ENCODE measurements at regions not wholly inside any gene's neighbourhood (a gene's known extent, or its start where the extent isn't known, plus 50 kb on each side); places are given as distances from the start of the nearest gene placed in this dataset.
"Not testable (repeated sequence)": the region's sequence is repeated elsewhere in the genome, so short reads cannot be mapped to it uniquely, and the experiment has no call there.

DNA sequence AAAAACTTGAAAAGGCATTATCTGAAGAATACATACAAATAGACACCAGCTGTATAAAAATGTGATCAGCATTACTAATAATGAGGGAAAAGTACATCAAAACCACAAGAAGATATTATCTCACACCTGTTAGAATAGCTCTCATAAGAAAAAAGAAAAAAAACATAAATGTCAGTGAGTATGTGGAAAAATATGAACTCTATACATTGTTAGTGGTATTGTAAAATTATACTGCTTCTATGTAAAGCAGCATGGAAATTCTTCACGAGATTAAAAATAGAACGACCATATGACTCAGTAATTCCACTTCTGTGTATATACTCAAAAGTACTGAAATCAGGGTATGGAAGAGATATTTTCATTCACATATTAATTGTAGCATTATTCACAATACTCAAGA is 1146.4 kb downstream of the SLITRK5 start:
- Histone ChIP-seq H3K36me3 (ENCODE audit: insufficient read depth, low read length) (no peaks in the 10 kb centered on the region), H3K4me1 (ENCODE audit: insufficient read depth, low read length) (no peaks in the 10 kb centered on the region), H3K9ac (ENCODE audit: low read depth, low read length) (no peak overlapping the region), H3K9me3 (ENCODE audit: control insufficient read depth, insufficient read depth, low read length) (no peaks in the 10 kb centered on the region)

DNA sequence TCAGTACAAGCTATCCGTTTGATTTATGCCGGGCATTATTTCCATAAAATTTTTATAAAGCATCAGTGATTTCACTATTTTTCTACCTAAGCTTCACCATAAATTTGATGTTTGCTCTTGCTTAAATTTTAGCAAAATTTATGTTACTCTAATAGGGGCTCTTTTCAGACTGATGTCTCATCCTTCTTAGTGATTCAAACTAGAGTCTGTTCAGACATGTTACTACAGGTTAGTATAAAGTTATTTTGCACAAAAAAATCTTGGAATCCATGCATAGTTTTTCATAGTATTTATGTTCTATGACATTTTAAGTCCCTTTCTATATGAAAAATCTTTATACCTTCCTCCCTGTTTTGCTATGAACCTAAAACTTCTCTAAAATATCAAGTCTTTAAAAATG is 1151.9 kb downstream of the SLITRK5 start:
- H3K9ac ChIP-seq (ENCODE audit: low read depth, low read length), result no peak overlapping the region
- no peaks in the 10 kb centered on the region for H3K9me3 ChIP-seq (ENCODE audit: control insufficient read depth, insufficient read depth, low read length)
- H3K36me3 ChIP-seq (ENCODE audit: insufficient read depth, low read length), result no peaks in the 10 kb centered on the region
- H3K4me1 ChIP-seq (ENCODE audit: insufficient read depth, low read length), result no peaks in the 10 kb centered on the region

- no peak overlapping the region for H3K9ac ChIP-seq (ENCODE audit: low read depth, low read length)
- H3K36me3 ChIP-seq (ENCODE audit: insufficient read depth, low read length), result no peaks in the 10 kb centered on the region
- no peaks in the 10 kb centered on the region for H3K9me3 ChIP-seq (ENCODE audit: control insufficient read depth, insufficient read depth, low read length)
- no peaks in the 10 kb centered on the region for H3K4me1 ChIP-seq (ENCODE audit: insufficient read depth, low read length)
Observed at GRCh38 chr13:88824218-88824617, 1153.0 kb downstream of the SLITRK5 start.

DNA sequence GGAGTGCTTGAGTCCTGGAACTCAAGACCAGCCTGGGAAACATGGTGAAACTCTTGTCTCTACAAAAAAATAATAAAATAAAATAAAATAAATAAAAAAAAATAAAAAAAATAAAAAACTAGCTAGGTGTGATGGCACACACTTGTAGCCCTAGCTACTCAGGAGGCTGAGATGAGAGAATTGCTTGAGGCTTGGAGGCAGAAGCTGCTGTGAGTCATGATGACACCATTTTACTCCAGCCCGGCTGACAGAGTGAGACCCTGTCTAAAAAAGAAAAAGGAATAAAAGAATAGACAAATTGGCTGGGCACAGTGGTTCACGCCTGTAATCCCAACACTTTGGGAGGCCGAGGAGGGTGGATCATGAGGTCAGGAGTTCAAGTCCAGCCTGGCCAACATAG is 1168.9 kb downstream of the SLITRK5 start:
- Histone ChIP-seq H3K9ac (ENCODE audit: low read depth, low read length) (no peak overlapping the region), H3K9me3 (ENCODE audit: control insufficient read depth, insufficient read depth, low read length) (no peaks in the 10 kb centered on the region)

DNA sequence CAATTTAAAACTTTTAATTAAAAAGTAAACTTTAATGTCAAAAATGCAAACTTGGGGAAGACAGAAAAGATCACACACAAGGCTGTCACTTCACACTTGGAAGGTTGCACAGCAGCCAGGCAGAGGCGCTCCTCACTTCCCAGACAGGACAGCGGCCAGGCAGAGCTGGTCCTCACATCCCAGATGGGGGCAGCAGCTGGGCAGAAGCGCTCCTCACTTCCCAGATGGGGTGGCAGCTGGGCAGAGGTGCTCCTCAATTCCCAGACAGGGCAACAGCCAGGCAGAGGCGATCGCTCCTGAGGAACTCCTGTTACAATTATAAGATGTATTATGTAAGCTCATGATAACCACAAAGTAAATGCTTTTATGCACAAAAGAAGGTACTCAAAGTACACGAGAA is 1181.1 kb downstream of the SLITRK5 start:
- not testable (repeated sequence) for H3K4me1 ChIP-seq (ENCODE audit: insufficient read depth, low read length); H3K9me3 ChIP-seq (ENCODE audit: control insufficient read depth, insufficient read depth, low read length); H3K36me3 ChIP-seq (ENCODE audit: insufficient read depth, low read length); H3K9ac ChIP-seq (ENCODE audit: low read depth, low read length)

More for the DNA sequence above, 1168.9 kb downstream of the SLITRK5 start:
- Histone ChIP-seq H3K4me1 (ENCODE audit: insufficient read depth, low read length) (no peaks in the 10 kb centered on the region), H3K36me3 (ENCODE audit: insufficient read depth, low read length) (no peaks in the 10 kb centered on the region)

- Histone ChIP-seq H3K9me3 (ENCODE audit: control insufficient read depth, insufficient read depth, low read length) (no peaks in the 10 kb centered on the region), H3K36me3 (ENCODE audit: insufficient read depth, low read length) (no peaks in the 10 kb centered on the region), H3K9ac (ENCODE audit: low read depth, low read length) (no peak overlapping the region), H3K4me1 (ENCODE audit: insufficient read depth, low read length) (no peaks in the 10 kb centered on the region)
Observed at GRCh38 chr13:88857256-88857655, 1186.1 kb downstream of the SLITRK5 start.

GRCh38 chr13:88862095-88862620 is 1191.0 kb downstream of the SLITRK5 start:
- Histone ChIP-seq H3K9me3 (ENCODE audit: control insufficient read depth, insufficient read depth, low read length) (no peaks in the 10 kb centered on the region), H3K9ac (ENCODE audit: low read depth, low read length) (no peak overlapping the region), H3K36me3 (ENCODE audit: insufficient read depth, low read length) (no peaks in the 10 kb centered on the region), H3K4me1 (ENCODE audit: insufficient read depth, low read length) (no peaks in the 10 kb centered on the region)

- H3K9ac ChIP-seq (ENCODE audit: low read depth, low read length), result no peak overlapping the region
- no peaks in the 10 kb centered on the region for H3K4me1 ChIP-seq (ENCODE audit: insufficient read depth, low read length)
- no peaks in the 10 kb centered on the region for H3K9me3 ChIP-seq (ENCODE audit: control insufficient read depth, insufficient read depth, low read length)
- H3K36me3 ChIP-seq (ENCODE audit: insufficient read depth, low read length), result no peaks in the 10 kb centered on the region
Observed at GRCh38 chr13:88863116-88863515, 1191.9 kb downstream of the SLITRK5 start.

GRCh38 chr13:88866195-88866594 is 1195.0 kb downstream of the SLITRK5 start:
- Histone ChIP-seq H3K4me1 (ENCODE audit: insufficient read depth, low read length) (no peaks in the 10 kb centered on the region), H3K9me3 (ENCODE audit: control insufficient read depth, insufficient read depth, low read length) (no peaks in the 10 kb centered on the region), H3K36me3 (ENCODE audit: insufficient read depth, low read length) (no peaks in the 10 kb centered on the region), H3K9ac (ENCODE audit: low read depth, low read length) (no peak overlapping the region)

GRCh38 chr13:88883741-88884140 is 1212.6 kb downstream of the SLITRK5 start:
- Histone ChIP-seq H3K9ac (ENCODE audit: low read depth, low read length) (no peak overlapping the region), H3K36me3 (ENCODE audit: insufficient read depth, low read length) (no peaks in the 10 kb centered on the region), H3K9me3 (ENCODE audit: control insufficient read depth, insufficient read depth, low read length) (no peaks in the 10 kb centered on the region), H3K4me1 (ENCODE audit: insufficient read depth, low read length) (no peaks in the 10 kb centered on the region)

DNA sequence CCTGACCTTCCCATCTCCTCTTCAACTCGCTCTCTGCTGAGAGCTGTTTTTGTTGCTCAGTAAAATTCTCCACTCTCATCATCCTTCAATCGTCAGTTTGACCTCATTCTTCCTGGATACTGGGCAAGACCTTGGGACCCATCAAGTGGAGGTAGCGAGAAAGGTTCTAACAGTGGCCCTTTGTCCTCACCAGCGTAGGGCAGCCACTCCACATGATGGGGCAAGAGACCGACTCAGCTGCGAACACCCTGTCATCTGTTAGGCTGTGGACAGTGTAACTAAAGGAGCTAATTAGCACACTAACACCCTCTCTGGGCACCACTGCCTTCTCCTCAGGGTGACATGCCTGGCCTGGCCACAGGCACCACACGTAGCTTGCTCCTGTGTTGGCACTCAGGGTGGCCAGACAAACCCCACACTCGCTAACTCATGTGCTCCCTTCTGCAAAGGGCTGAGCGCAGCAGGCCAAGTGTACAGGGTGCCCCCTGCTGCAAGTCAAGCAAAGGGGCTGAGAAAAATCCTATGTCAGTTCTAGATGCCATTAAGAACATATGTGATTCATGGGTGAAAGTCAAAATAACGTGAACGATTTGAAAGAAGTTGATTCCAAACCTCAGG is 1216.0 kb downstream of the SLITRK5 start:
- no peak overlapping the region for H3K9ac ChIP-seq (ENCODE audit: low read depth, low read length)
- H3K36me3 ChIP-seq (ENCODE audit: insufficient read depth, low read length), result no peaks in the 10 kb centered on the region
- H3K9me3 ChIP-seq (ENCODE audit: control insufficient read depth, insufficient read depth, low read length), result no peaks in the 10 kb centered on the region
- no peaks in the 10 kb centered on the region for H3K4me1 ChIP-seq (ENCODE audit: insufficient read depth, low read length)

- Histone ChIP-seq H3K36me3 (ENCODE audit: insufficient read depth, low read length) (no peaks in the 10 kb centered on the region), H3K9me3 (ENCODE audit: control insufficient read depth, insufficient read depth, low read length) (no peaks in the 10 kb centered on the region), H3K4me1 (ENCODE audit: insufficient read depth, low read length) (no peaks in the 10 kb centered on the region), H3K9ac (ENCODE audit: low read depth, low read length) (no peak overlapping the region)
Observed at GRCh38 chr13:88895261-88895941, 1224.2 kb downstream of the SLITRK5 start.

DNA sequence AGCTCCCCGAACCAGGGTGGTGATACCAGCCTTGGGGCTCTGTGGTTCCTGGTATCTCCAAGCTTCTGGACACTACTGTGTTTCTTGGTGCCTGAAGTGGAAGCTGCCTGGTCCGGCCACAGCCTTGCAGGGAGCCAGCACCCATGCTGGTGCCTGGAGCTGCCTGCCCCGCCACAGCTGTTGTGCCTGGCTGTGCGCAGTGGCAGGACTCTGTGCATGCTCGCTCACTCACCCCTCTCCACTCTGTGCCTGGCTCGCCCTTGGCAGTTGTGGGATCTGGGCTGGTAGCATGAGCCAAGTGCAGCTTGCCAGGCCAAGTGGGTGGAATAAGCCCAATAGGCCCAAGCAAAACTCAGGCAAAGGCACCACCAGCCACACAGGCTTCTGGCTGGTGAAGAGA is 1225.3 kb downstream of the SLITRK5 start:
- Histone ChIP-seq H3K9ac (ENCODE audit: low read depth, low read length) (no peak overlapping the region), H3K36me3 (ENCODE audit: insufficient read depth, low read length) (no peaks in the 10 kb centered on the region), H3K9me3 (ENCODE audit: control insufficient read depth, insufficient read depth, low read length) (no peaks in the 10 kb centered on the region), H3K4me1 (ENCODE audit: insufficient read depth, low read length) (no peaks in the 10 kb centered on the region)

- Histone ChIP-seq H3K9me3 (ENCODE audit: control insufficient read depth, insufficient read depth, low read length) (no peaks in the 10 kb centered on the region), H3K4me1 (ENCODE audit: insufficient read depth, low read length) (no peaks in the 10 kb centered on the region), H3K36me3 (ENCODE audit: insufficient read depth, low read length) (no peaks in the 10 kb centered on the region; the same call in 1 of the 2 replicates), H3K9ac (ENCODE audit: low read depth, low read length) (no peak overlapping the region)
Observed at GRCh38 chr13:88908961-88909441, 1237.8 kb downstream of the SLITRK5 start.

- H3K9ac ChIP-seq (ENCODE audit: low read depth, low read length), result no peak overlapping the region
Observed at GRCh38 chr13:88919970-88920628, 1248.9 kb downstream of the SLITRK5 start.

More at GRCh38 chr13:88919970-88920628, 1248.9 kb downstream of the SLITRK5 start:
- no peaks in the 10 kb centered on the region for H3K9me3 ChIP-seq (ENCODE audit: control insufficient read depth, insufficient read depth, low read length)
- no peaks in the 10 kb centered on the region for H3K36me3 ChIP-seq (ENCODE audit: insufficient read depth, low read length)
- no peaks in the 10 kb centered on the region for H3K4me1 ChIP-seq (ENCODE audit: insufficient read depth, low read length)

Measured in ES-I3 (cell line).